ENCODE measurements at regions not wholly inside any gene's neighbourhood (a gene's known extent, or its start where the extent isn't known, plus 50 kb on each side); places are given as distances from the start of the nearest gene placed in this dataset.

DNA sequence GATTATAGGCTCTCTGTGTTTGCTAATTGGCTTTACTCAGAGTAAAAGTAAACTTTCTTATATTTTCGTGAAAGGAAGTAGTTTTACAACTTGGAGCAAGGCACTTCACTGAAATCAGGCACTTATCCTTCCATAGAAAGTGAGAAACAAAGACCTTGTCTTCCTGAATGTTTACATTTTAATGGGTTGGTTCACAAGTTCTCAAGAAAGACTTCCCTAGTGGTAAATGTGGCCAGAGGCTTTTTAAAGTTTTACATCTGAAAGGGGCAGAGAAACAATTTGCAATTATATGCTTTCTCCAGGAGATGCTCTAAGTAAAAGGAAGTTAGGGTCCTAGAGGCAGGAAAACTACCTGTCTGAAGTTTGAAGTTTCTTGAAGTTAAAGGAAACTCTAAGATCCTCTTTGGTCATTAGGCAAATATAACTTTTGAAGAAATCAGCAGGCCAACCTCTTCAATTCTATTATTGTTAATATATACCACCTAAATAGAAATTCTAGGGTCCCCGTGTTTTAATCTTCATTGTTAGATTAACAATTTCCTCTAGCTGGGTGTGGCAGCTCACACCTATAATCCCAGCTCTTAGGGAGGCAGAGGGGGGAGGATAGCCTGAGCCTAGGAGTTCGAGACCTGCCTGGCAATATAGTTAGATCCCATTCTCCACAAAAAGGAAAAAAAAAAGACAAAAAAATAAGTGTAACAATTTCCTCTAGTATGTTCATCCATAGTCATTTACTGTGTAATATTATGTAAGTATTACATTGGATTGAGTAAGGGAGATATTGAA, 644.9 kb upstream of the FOXG1 start:
- H2AK5ac ChIP-seq (ENCODE audit: low read depth, low read length), result no peak overlapping the region
- no peaks in the 10 kb centered on the region for H3K27me3 ChIP-seq (ENCODE audit: control insufficient read depth, insufficient read depth, low read length)
- ChIA-PET POLR2A (ENCODE audit: unreplicated experiment) (no interaction called here), CTCF (no interaction called here)
- H3K4me1 ChIP-seq (ENCODE audit: control insufficient read depth, insufficient read depth, low read length), result no peaks in the 10 kb centered on the region
- H2BK20ac ChIP-seq (ENCODE audit: low read depth, low read length), result no peak overlapping the region
- H3K4ac ChIP-seq (ENCODE audit: low read depth, low read length), result no peak overlapping the region
- H4K91ac ChIP-seq (ENCODE audit: insufficient read depth, low read depth, low read length), result no peak overlapping the region
- intact Hi-C loops (cut with micrococcal nuclease) (no loop called here), dilution Hi-C loops (cut with HindIII; ENCODE audit: low sequenced_read_pairs, unreplicated experiment) (no loop called here), in situ Hi-C loops (cut with MboI; ENCODE audit: low sequenced_read_pairs) (no loop called here)
- no peak overlapping the region for H3K23ac ChIP-seq (ENCODE audit: low read depth, low read length)
- ATAC-seq (ENCODE audit: low read depth) (no peak), DNase-seq (no peak)
- H3K4me2 ChIP-seq (ENCODE audit: low read depth, low read length), result no peak overlapping the region
- no peak overlapping the region for H2BK5ac ChIP-seq (ENCODE audit: low read depth, low read length, poor library complexity, severe bottlenecking)
- H3K9me1 ChIP-seq (ENCODE audit: insufficient read depth, low read length), result no peaks in the 10 kb centered on the region
- H4K5ac ChIP-seq (ENCODE audit: low read depth, low read length), result no peak overlapping the region
- no peaks in the 10 kb centered on the region for H4K20me1 ChIP-seq (ENCODE audit: insufficient read depth, low read length)
- H3K14ac ChIP-seq (replicated peaks; ENCODE audit: low read depth, low read length), result no peak overlapping the region
- no TSS peak for BruUV-seq (replicated peaks)
- no peaks in the 10 kb centered on the region for H3K79me1 ChIP-seq (ENCODE audit: low read depth in 1 of 2, low read length in 2 of 2)
- no peak for TF ChIP-seq CEBPB (IDR thresholded peaks at IDR 0.05; ENCODE audit: low read depth, low read length)
- no peak for TF ChIP-seq BHLHE40 (IDR thresholded peaks at IDR 0.05; ENCODE audit: low read depth, low read length)
- no peak for TF ChIP-seq FOS (IDR thresholded peaks at IDR 0.05; ENCODE audit: low read depth, low read length)
- no peak for TF ChIP-seq NFE2L2 (IDR thresholded peaks at IDR 0.05; ENCODE audit: low read depth, low read length)
- TF ChIP-seq RFX5 (IDR thresholded peaks at IDR 0.05; ENCODE audit: low read depth, low read length), result no peak
- no peak for TF ChIP-seq MAZ (IDR thresholded peaks at IDR 0.05; ENCODE audit: borderline replicate concordance, low read depth, low read length)
- TF ChIP-seq MXI1 (IDR thresholded peaks at IDR 0.05; ENCODE audit: borderline replicate concordance, low read depth, low read length), result no peak
- no peak for TF ChIP-seq POLR2A (IDR thresholded peaks at IDR 0.05; ENCODE audit: low read depth, low read length)
- TF ChIP-seq, protein P1, sequence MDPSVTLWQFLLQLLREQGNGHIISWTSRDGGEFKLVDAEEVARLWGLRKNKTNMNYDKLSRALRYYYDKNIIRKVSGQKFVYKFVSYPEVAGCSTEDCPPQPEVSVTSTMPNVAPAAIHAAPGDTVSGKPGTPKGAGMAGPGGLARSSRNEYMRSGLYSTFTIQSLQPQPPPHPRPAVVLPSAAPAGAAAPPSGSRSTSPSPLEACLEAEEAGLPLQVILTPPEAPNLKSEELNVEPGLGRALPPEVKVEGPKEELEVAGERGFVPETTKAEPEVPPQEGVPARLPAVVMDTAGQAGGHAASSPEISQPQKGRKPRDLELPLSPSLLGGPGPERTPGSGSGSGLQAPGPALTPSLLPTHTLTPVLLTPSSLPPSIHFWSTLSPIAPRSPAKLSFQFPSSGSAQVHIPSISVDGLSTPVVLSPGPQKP (IDR thresholded peaks at IDR 0.05; ENCODE audit: borderline replicate concordance, low read depth, low read length), result no peak
- no peak for TF ChIP-seq SMC3 (IDR thresholded peaks at IDR 0.05; ENCODE audit: low read depth, low read length)
- no peak for TF ChIP-seq MAFK (IDR thresholded peaks at IDR 0.05; ENCODE audit: low read depth, low read length)
- TF ChIP-seq, protein P2, sequence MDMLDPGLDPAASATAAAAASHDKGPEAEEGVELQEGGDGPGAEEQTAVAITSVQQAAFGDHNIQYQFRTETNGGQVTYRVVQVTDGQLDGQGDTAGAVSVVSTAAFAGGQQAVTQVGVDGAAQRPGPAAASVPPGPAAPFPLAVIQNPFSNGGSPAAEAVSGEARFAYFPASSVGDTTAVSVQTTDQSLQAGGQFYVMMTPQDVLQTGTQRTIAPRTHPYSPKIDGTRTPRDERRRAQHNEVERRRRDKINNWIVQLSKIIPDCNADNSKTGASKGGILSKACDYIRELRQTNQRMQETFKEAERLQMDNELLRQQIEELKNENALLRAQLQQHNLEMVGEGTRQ (IDR thresholded peaks at IDR 0.05; ENCODE audit: low read depth, low read length), result no peak
- TF ChIP-seq RCOR1 (IDR thresholded peaks at IDR 0.05; ENCODE audit: insufficient replicate concordance, low read length), result no peak
- TF ChIP-seq RAD21 (IDR thresholded peaks at IDR 0.05; ENCODE audit: low read length), result no peak
- TF ChIP-seq, protein P3, sequence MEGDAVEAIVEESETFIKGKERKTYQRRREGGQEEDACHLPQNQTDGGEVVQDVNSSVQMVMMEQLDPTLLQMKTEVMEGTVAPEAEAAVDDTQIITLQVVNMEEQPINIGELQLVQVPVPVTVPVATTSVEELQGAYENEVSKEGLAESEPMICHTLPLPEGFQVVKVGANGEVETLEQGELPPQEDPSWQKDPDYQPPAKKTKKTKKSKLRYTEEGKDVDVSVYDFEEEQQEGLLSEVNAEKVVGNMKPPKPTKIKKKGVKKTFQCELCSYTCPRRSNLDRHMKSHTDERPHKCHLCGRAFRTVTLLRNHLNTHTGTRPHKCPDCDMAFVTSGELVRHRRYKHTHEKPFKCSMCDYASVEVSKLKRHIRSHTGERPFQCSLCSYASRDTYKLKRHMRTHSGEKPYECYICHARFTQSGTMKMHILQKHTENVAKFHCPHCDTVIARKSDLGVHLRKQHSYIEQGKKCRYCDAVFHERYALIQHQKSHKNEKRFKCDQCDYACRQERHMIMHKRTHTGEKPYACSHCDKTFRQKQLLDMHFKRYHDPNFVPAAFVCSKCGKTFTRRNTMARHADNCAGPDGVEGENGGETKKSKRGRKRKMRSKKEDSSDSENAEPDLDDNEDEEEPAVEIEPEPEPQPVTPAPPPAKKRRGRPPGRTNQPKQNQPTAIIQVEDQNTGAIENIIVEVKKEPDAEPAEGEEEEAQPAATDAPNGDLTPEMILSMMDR (conservative IDR thresholded peaks at IDR 0.05; ENCODE audit: low read depth, low read length), result no peak
- TF ChIP-seq CHD1 (IDR thresholded peaks at IDR 0.05; ENCODE audit: low read depth, low read length), result no peak
- no CpG with 5 or more reads among the region's 3 CpGs for WGBS, 2 experiments (ENCODE audit: extremely low coverage in 2 of 2, insufficient read length in 1 of 2)
- H3K18ac ChIP-seq (ENCODE audit: low read depth, low read length), result no peak overlapping the region
- no peak overlapping the region for H3K27ac ChIP-seq (ENCODE audit: insufficient read depth, low read length)
- no peak overlapping the region for H2AFZ ChIP-seq (replicated peaks; ENCODE audit: low read length, poor library complexity)
- H3K56ac ChIP-seq (ENCODE audit: extremely low read depth, insufficient read depth, low read length), result no peak overlapping the region
- H3K9me3 ChIP-seq (ENCODE audit: control insufficient read depth, insufficient read depth, low read length), result no peaks in the 10 kb centered on the region; the same call in none of the 2 replicates
- H2BK15ac ChIP-seq (ENCODE audit: low read depth, low read length), result no peak overlapping the region
- no peak overlapping the region for H3K4me3 ChIP-seq (ENCODE audit: insufficient read depth, low read depth, low read length)
- no peak overlapping the region for H4K8ac ChIP-seq (ENCODE audit: low read depth in 2 of 2, low read length in 2 of 2)
- H3K36me3 ChIP-seq (ENCODE audit: control insufficient read depth, insufficient read depth, low read length), result no peaks in the 10 kb centered on the region
- no peak overlapping the region for H2BK120ac ChIP-seq (ENCODE audit: low read depth, low read length)
- no peak overlapping the region for H3K9ac ChIP-seq (ENCODE audit: low read depth, low read length)
- no peak overlapping the region for H2AK9ac ChIP-seq (replicated peaks; ENCODE audit: low read depth, low read length, poor library complexity)

Data from IMR-90 (cell line).